ENCODE measurements at regions not wholly inside any gene's neighbourhood (a gene's known extent, or its start where the extent isn't known, plus 50 kb on each side); places are given as distances from the start of the nearest gene placed in this dataset.

GRCh38 chr10:88120075-88120474 lies 256.6 kb downstream of the PTEN start:
- no peak overlapping the region for H3K18ac ChIP-seq (ENCODE audit: low read length)
- H3K27me3 ChIP-seq (ENCODE audit: control insufficient read depth in 3 of 3, insufficient read depth in 3 of 3, low read depth in 1 of 3, low read length in 3 of 3) = no peaks in the 10 kb centered on the region
- H4K8ac ChIP-seq (ENCODE audit: low read depth, low read length) = no peak overlapping the region
- H2AK5ac ChIP-seq (ENCODE audit: low read depth, low read length) = no peak overlapping the region
- no peak overlapping the region for H2AFZ ChIP-seq (ENCODE audit: low read length)
- H2BK120ac ChIP-seq (ENCODE audit: low read depth, low read length) = no peak overlapping the region
- no peak overlapping the region for H3K23ac ChIP-seq (ENCODE audit: low read depth, low read length, poor library complexity)
- H3K4me2 ChIP-seq (ENCODE audit: insufficient read depth, low read length, poor library complexity, severe bottlenecking) = no peak overlapping the region
- no peaks in the 10 kb centered on the region for H3K79me1 ChIP-seq (ENCODE audit: low read depth, low read length)
- H2BK5ac ChIP-seq (ENCODE audit: low read length) = no peak overlapping the region
- no peak overlapping the region for H3K27ac ChIP-seq (replicated peaks; ENCODE audit: low read length)
- WGBS, 2 donors (ENCODE audit: extremely low coverage in 2 of 2, insufficient read length in 2 of 2, insufficient replicate concordance in 1 of 2) = no CpG with 5 or more reads among the region's 8 CpGs
- H3K36me3 ChIP-seq (replicated peaks in 1 of 2; ENCODE audit: control insufficient read depth in 2 of 2, insufficient read depth in 2 of 2, low read length in 2 of 2) = no peaks in the 10 kb centered on the region
- H2BK15ac ChIP-seq (ENCODE audit: low read length) = no peak overlapping the region
- no peak overlapping the region for H3K4ac ChIP-seq (ENCODE audit: low read length)
- no peak for DNase-seq (ENCODE audit: low spot score)
- no peaks in the 10 kb centered on the region for H3K9me3 ChIP-seq (replicated peaks in 1 of 2; ENCODE audit: control insufficient read depth in 2 of 2, insufficient read depth in 1 of 2, low read depth in 1 of 2, low read length in 2 of 2)
- no peak overlapping the region for H2BK12ac ChIP-seq (ENCODE audit: low read length)
- H3K4me3 ChIP-seq (ENCODE audit: low read length in 2 of 2) = no peak overlapping the region
- H3K9ac ChIP-seq (ENCODE audit: low read depth, low read length, poor library complexity) = no peak overlapping the region
- no peak overlapping the region for H4K91ac ChIP-seq (ENCODE audit: low read depth, low read length, poor library complexity)
- no peaks in the 10 kb centered on the region for H3K4me1 ChIP-seq (ENCODE audit: control insufficient read depth in 2 of 2, insufficient read depth in 1 of 2, low read depth in 1 of 2, low read length in 2 of 2)
- no peak overlapping the region for H3K14ac ChIP-seq (ENCODE audit: low read length)

DNA sequence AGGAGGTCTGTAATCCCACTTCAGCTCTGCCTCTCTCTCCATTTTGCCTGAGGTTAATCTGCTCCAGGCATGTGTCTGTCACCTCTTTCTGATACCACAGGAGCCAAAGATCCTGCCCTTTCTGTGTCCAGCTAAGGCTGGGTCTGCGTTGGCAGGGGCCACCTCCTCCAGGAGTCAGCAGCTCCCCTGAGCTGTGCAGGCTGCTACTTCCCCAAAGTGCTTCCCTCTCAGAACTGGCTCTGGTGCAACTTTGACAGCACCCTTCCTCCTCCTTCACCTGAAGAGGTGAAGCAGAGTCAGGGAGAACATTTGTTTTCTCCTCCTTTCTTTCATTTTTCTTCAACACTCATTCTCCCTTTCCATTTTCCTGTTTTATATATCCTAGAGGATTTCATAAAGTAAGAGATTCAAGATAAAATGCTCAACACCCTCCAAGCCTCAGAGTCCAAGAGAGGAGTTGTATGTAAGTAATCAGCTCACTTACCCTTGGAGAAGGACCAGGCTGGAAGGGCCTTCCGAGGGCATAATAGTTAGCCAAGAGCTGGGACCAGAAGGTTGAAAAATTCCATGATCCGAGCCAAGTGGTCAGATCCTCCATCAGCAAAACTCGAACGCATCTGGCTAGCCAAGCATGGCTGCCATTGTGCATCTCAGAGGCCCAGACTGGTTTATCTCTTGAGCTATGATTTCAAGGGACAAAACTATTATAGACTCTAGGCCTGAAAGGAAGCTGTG lies 257.3 kb downstream of the PTEN start:
- Histone ChIP-seq H3K18ac (ENCODE audit: low read length) (no peak overlapping the region), H2BK120ac (ENCODE audit: low read depth, low read length) (peak overlapping the region; percentile 69), H2BK5ac (ENCODE audit: low read length) (no peak overlapping the region), H4K8ac (ENCODE audit: low read depth, low read length) (no peak overlapping the region), H3K4me3 (ENCODE audit: low read length in 2 of 2) (no peak overlapping the region), H3K4me2 (ENCODE audit: insufficient read depth, low read length, poor library complexity, severe bottlenecking) (no peak overlapping the region), H3K79me1 (ENCODE audit: low read depth, low read length) (no peaks in the 10 kb centered on the region), H3K9ac (ENCODE audit: low read depth, low read length, poor library complexity) (no peak overlapping the region), H3K4me1 (ENCODE audit: control insufficient read depth in 2 of 2, insufficient read depth in 1 of 2, low read depth in 1 of 2, low read length in 2 of 2) (no peaks in the 10 kb centered on the region), H3K9me3 (replicated peaks in 1 of 2; ENCODE audit: control insufficient read depth in 2 of 2, insufficient read depth in 1 of 2, low read depth in 1 of 2, low read length in 2 of 2) (no peaks in the 10 kb centered on the region), H4K91ac (ENCODE audit: low read depth, low read length, poor library complexity) (no peak overlapping the region), H3K14ac (ENCODE audit: low read length) (peak overlapping the region; percentile 57), H3K27me3 (ENCODE audit: control insufficient read depth in 3 of 3, insufficient read depth in 3 of 3, low read depth in 1 of 3, low read length in 3 of 3) (no peaks in the 10 kb centered on the region), H2AK5ac (ENCODE audit: low read depth, low read length) (no peak overlapping the region), H3K23ac (ENCODE audit: low read depth, low read length, poor library complexity) (no peak overlapping the region), H2AFZ (ENCODE audit: low read length) (no peak overlapping the region), H3K27ac (replicated peaks; ENCODE audit: low read length) (no peak overlapping the region), H3K36me3 (replicated peaks in 1 of 2; ENCODE audit: control insufficient read depth in 2 of 2, insufficient read depth in 2 of 2, low read length in 2 of 2) (no peaks in the 10 kb centered on the region), H3K4ac (ENCODE audit: low read length) (no peak overlapping the region), H2BK12ac (ENCODE audit: low read length) (no peak overlapping the region), H2BK15ac (ENCODE audit: low read length) (no peak overlapping the region)
- WGBS, 2 donors (ENCODE audit: extremely low coverage in 2 of 2, insufficient read length in 2 of 2, insufficient replicate concordance in 1 of 2) = no CpG with 5 or more reads among the region's 5 CpGs
- DNase-seq (ENCODE audit: low spot score) = no peak

GRCh38 chr10:88121361-88121760 lies 257.9 kb downstream of the PTEN start:
- Histone ChIP-seq H2AK5ac (ENCODE audit: low read depth, low read length) (no peak overlapping the region), H4K8ac (ENCODE audit: low read depth, low read length) (no peak overlapping the region), H3K27me3 (ENCODE audit: control insufficient read depth in 3 of 3, insufficient read depth in 3 of 3, low read depth in 1 of 3, low read length in 3 of 3) (no peaks in the 10 kb centered on the region), H4K91ac (ENCODE audit: low read depth, low read length, poor library complexity) (no peak overlapping the region), H3K9me3 (replicated peaks in 1 of 2; ENCODE audit: control insufficient read depth in 2 of 2, insufficient read depth in 1 of 2, low read depth in 1 of 2, low read length in 2 of 2) (no peaks in the 10 kb centered on the region), H2BK15ac (ENCODE audit: low read length) (no peak overlapping the region), H2BK120ac (ENCODE audit: low read depth, low read length) (no peak overlapping the region), H3K4me3 (ENCODE audit: low read length in 2 of 2) (no peak overlapping the region), H3K4me1 (ENCODE audit: control insufficient read depth in 2 of 2, insufficient read depth in 1 of 2, low read depth in 1 of 2, low read length in 2 of 2) (no peaks in the 10 kb centered on the region), H2AFZ (ENCODE audit: low read length) (no peak overlapping the region), H3K18ac (ENCODE audit: low read length) (no peak overlapping the region), H3K9ac (ENCODE audit: low read depth, low read length, poor library complexity) (no peak overlapping the region), H2BK12ac (ENCODE audit: low read length) (no peak overlapping the region), H3K27ac (replicated peaks; ENCODE audit: low read length) (no peak overlapping the region), H3K14ac (ENCODE audit: low read length) (no peak overlapping the region), H3K23ac (ENCODE audit: low read depth, low read length, poor library complexity) (no peak overlapping the region), H2BK5ac (ENCODE audit: low read length) (no peak overlapping the region), H3K4ac (ENCODE audit: low read length) (no peak overlapping the region), H3K4me2 (ENCODE audit: insufficient read depth, low read length, poor library complexity, severe bottlenecking) (no peak overlapping the region), H3K79me1 (ENCODE audit: low read depth, low read length) (no peaks in the 10 kb centered on the region), H3K36me3 (replicated peaks in 1 of 2; ENCODE audit: control insufficient read depth in 2 of 2, insufficient read depth in 2 of 2, low read length in 2 of 2) (no peaks in the 10 kb centered on the region)
- no CpG with 5 or more reads among the region's 6 CpGs for WGBS, 2 donors (ENCODE audit: extremely low coverage in 2 of 2, insufficient read length in 2 of 2, insufficient replicate concordance in 1 of 2)
- DNase-seq (ENCODE audit: low spot score) = no peak

DNA sequence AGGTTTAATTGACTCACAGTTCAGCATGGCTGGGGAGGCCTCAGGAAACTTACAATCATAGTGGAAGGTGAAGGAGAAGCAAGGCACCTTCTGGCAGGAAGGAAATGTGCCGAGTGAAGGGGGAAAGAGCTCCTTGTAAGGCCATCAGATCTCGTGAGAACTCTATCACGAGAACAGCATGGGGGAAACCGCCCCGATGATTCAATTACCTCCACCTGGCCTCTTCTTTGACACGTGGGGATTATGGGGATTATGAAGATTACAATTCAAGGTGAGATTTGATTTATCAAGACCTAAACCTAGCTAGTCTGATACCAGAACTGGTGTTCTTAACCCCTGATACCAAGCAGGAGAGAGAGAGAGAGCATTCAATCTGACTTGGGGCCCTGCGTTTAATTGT lies 258.7 kb downstream of the PTEN start:
- Histone ChIP-seq H3K9me3 (replicated peaks in 1 of 2; ENCODE audit: control insufficient read depth in 2 of 2, insufficient read depth in 1 of 2, low read depth in 1 of 2, low read length in 2 of 2) (no peaks in the 10 kb centered on the region), H3K27me3 (ENCODE audit: control insufficient read depth in 3 of 3, insufficient read depth in 3 of 3, low read depth in 1 of 3, low read length in 3 of 3) (no peaks in the 10 kb centered on the region), H3K4me1 (ENCODE audit: control insufficient read depth in 2 of 2, insufficient read depth in 1 of 2, low read depth in 1 of 2, low read length in 2 of 2) (no peaks in the 10 kb centered on the region), H2BK12ac (ENCODE audit: low read length) (no peak overlapping the region), H2BK120ac (ENCODE audit: low read depth, low read length) (no peak overlapping the region), H3K79me1 (ENCODE audit: low read depth, low read length) (no peaks in the 10 kb centered on the region), H2AFZ (ENCODE audit: low read length) (no peak overlapping the region), H2AK5ac (ENCODE audit: low read depth, low read length) (no peak overlapping the region), H3K18ac (ENCODE audit: low read length) (no peak overlapping the region), H3K4me3 (ENCODE audit: low read length in 2 of 2) (no peak overlapping the region), H3K23ac (ENCODE audit: low read depth, low read length, poor library complexity) (no peak overlapping the region), H3K4me2 (ENCODE audit: insufficient read depth, low read length, poor library complexity, severe bottlenecking) (no peak overlapping the region), H3K4ac (ENCODE audit: low read length) (no peak overlapping the region), H4K8ac (ENCODE audit: low read depth, low read length) (no peak overlapping the region), H3K27ac (replicated peaks; ENCODE audit: low read length) (no peak overlapping the region), H4K91ac (ENCODE audit: low read depth, low read length, poor library complexity) (no peak overlapping the region), H3K9ac (ENCODE audit: low read depth, low read length, poor library complexity) (no peak overlapping the region), H2BK5ac (ENCODE audit: low read length) (no peak overlapping the region), H3K36me3 (replicated peaks in 1 of 2; ENCODE audit: control insufficient read depth in 2 of 2, insufficient read depth in 2 of 2, low read length in 2 of 2) (no peaks in the 10 kb centered on the region), H3K14ac (ENCODE audit: low read length) (no peak overlapping the region), H2BK15ac (ENCODE audit: low read length) (no peak overlapping the region)
- WGBS, 2 donors (ENCODE audit: extremely low coverage in 2 of 2, insufficient read length in 2 of 2, insufficient replicate concordance in 1 of 2) = no CpG with 5 or more reads among the region's 7 CpGs
- no peak for DNase-seq (ENCODE audit: low spot score)
